HCT116 (cell line): ENCODE measurements at regions not wholly inside any gene's neighbourhood (a gene's known extent, or its start where the extent isn't known, plus 50 kb on each side); places are given as distances from the start of the nearest gene placed in this dataset.

Experiments
- EGR1 ChIP-seq: IDR thresholded peaks from 2 replicates; pipeline ENCODE4 v1.6.1; 2012; ENCODE audit warnings: low read depth
- EZH2 ChIP-seq: fragments of 200-600 bp; sonication (generic); IDR thresholded peaks from 2 replicates; pipeline ENCODE4 v1.6.1; 2017; ENCODE audit warnings: antibody characterized with exemption, mixed run types
- EZH2phosphoT487 ChIP-seq: fragments of 200-600 bp; IDR thresholded peaks from 2 replicates; pipeline ENCODE4 v1.6.1; 2018; ENCODE audit warnings: antibody characterized with exemption, borderline replicate concordance
- JUND ChIP-seq: IDR thresholded peaks from 2 replicates; pipeline ENCODE4 v1.6.1; 2012
- POLR2A ChIP-seq: IDR thresholded peaks from 2 replicates; pipeline ENCODE4 v1.7.0; 2011; ENCODE audit warnings: borderline replicate concordance; ENCODE audit not compliant: insufficient read depth, insufficient read length; ENCODE audit errors: extremely low read depth
- POLR2AphosphoS5 ChIP-seq: IDR thresholded peaks from 2 replicates; pipeline ENCODE4 v1.6.1; 2011; ENCODE audit warnings: mild to moderate bottlenecking, low read depth, low read length, moderate library complexity
- SP1 ChIP-seq: IDR thresholded peaks from 2 replicates; pipeline ENCODE4 v1.6.1; 2012; ENCODE audit warnings: low read depth
- TCF7L2 ChIP-seq: IDR thresholded peaks from 2 replicates; pipeline ENCODE4 v1.7.0; 2011; ENCODE audit warnings: borderline replicate concordance, inconsistent platforms; ENCODE audit not compliant: insufficient read depth, insufficient read length; ENCODE audit errors: extremely low read depth
- ZBTB33 ChIP-seq: IDR thresholded peaks from 2 replicates; pipeline ENCODE4 v1.6.1; 2011; ENCODE audit warnings: mild to moderate bottlenecking, low read length, moderate library complexity; ENCODE audit not compliant: insufficient replicate concordance; ENCODE audit errors: extremely low read depth
- TF ChIP-seq, protein P1 (sequence below), 3 experiments: fragments of 200-600 bp in 1 of 3; sonication (generic) in 1 of 3; IDR thresholded peaks in 2 of 3; conservative IDR thresholded peaks in 1 of 3; 2 replicates each; pipeline ENCODE4 v1.5.1; 2012 to 2017; ENCODE audit warnings: low read depth in 2 of 3, low read length in 2 of 3, antibody characterized with exemption in 1 of 3, borderline replicate concordance in 1 of 3, control low read depth in 1 of 3, mild to moderate bottlenecking in 1 of 3, mixed read lengths in 1 of 3, mixed run types in 1 of 3, moderate library complexity in 1 of 3; ENCODE audit not compliant: insufficient read depth in 1 of 3

- TF ChIP-seq JUND, result no peak
- TF ChIP-seq, protein P1, sequence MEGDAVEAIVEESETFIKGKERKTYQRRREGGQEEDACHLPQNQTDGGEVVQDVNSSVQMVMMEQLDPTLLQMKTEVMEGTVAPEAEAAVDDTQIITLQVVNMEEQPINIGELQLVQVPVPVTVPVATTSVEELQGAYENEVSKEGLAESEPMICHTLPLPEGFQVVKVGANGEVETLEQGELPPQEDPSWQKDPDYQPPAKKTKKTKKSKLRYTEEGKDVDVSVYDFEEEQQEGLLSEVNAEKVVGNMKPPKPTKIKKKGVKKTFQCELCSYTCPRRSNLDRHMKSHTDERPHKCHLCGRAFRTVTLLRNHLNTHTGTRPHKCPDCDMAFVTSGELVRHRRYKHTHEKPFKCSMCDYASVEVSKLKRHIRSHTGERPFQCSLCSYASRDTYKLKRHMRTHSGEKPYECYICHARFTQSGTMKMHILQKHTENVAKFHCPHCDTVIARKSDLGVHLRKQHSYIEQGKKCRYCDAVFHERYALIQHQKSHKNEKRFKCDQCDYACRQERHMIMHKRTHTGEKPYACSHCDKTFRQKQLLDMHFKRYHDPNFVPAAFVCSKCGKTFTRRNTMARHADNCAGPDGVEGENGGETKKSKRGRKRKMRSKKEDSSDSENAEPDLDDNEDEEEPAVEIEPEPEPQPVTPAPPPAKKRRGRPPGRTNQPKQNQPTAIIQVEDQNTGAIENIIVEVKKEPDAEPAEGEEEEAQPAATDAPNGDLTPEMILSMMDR (IDR thresholded peaks at IDR 0.05 in 2 of 3, conservative IDR thresholded peaks at IDR 0.05 in 1 of 3; ENCODE audit: borderline replicate concordance in 1 of 3, insufficient read depth in 1 of 3, low read depth in 2 of 3, low read length in 2 of 3), result no peak
- TF ChIP-seq EGR1, result no peak
- no peak for TF ChIP-seq POLR2AphosphoS5
- TF ChIP-seq EZH2, result no peak
- no peak for TF ChIP-seq POLR2A
- TF ChIP-seq SP1, result no peak
- TF ChIP-seq ZBTB33, result no peak
- no peak for TF ChIP-seq TCF7L2
- no peak for TF ChIP-seq EZH2phosphoT487
These were observed 369.3 kb downstream of the GPATCH2 start for GRCh38 chr1:217261636-217262035.
